ENCODE measurements at regions not wholly inside any gene's neighbourhood (a gene's known extent, or its start where the extent isn't known, plus 50 kb on each side); places are given as distances from the start of the nearest gene placed in this dataset.

DNA sequence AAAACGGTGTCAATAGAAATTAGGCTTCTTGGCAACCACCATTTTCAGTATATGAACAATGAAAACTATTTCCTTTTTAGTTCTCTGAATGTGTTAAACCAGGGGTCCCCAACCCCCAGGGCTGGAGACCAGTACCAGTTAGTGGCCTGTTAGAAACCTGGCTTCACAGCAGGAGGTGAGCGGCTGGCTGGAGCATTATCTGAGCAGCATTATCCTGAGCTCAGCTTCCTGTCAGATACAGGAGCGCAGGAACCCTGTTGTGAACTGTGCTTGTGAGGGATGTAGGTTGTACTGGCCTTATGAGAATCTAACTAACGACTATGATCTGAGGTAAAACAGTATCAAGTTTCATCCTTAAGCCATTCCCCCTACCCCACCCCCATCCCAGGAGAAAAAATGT lies 328.7 kb downstream of the ZBBX start:
- ATAC-seq: no peak
- no peaks in the 10 kb centered on the region for H3K36me3 ChIP-seq
- no peak overlapping the region for H3K27ac ChIP-seq
- no peak for DNase-seq
- no peak overlapping the region for H3K4me3 ChIP-seq
- intact Hi-C loops (cut with DNase I; ENCODE audit: low total_unique reads) (no loop called here), in situ Hi-C loops (cut with MboI; ENCODE audit: low sequenced_read_pairs in 4 of 4) (no loop called here)
- H3K27me3 ChIP-seq: no peaks in the 10 kb centered on the region
- no peak for TF ChIP-seq POLR2A (IDR thresholded peaks at IDR 0.05)
- TF ChIP-seq, protein P1, sequence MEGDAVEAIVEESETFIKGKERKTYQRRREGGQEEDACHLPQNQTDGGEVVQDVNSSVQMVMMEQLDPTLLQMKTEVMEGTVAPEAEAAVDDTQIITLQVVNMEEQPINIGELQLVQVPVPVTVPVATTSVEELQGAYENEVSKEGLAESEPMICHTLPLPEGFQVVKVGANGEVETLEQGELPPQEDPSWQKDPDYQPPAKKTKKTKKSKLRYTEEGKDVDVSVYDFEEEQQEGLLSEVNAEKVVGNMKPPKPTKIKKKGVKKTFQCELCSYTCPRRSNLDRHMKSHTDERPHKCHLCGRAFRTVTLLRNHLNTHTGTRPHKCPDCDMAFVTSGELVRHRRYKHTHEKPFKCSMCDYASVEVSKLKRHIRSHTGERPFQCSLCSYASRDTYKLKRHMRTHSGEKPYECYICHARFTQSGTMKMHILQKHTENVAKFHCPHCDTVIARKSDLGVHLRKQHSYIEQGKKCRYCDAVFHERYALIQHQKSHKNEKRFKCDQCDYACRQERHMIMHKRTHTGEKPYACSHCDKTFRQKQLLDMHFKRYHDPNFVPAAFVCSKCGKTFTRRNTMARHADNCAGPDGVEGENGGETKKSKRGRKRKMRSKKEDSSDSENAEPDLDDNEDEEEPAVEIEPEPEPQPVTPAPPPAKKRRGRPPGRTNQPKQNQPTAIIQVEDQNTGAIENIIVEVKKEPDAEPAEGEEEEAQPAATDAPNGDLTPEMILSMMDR (IDR thresholded peaks at IDR 0.05 in 4 of 5, conservative IDR thresholded peaks at IDR 0.05 in 1 of 5): no peak
- H3K9me3 ChIP-seq: no peaks in the 10 kb centered on the region
- no peaks in the 10 kb centered on the region for H3K4me1 ChIP-seq

DNA sequence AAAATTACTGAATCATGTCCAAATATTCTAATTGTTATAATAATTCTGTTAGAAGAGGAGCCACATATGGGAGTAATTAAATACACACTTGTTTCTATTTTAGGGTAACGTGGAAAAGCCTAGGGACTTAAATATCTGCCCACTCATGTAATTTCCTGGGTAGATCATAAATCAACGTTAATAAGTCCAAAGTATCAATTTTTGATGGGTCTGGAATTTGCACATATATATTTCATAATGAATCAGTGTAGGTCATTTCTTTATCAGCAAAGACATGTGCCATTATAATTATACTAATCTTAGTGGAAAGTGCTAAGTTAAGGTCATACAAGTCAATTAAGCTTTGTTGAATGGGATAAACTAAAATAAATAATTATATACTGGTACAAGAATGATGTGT lies 346.2 kb downstream of the ZBBX start:
- no peaks in the 10 kb centered on the region for H3K36me3 ChIP-seq
- H3K27ac ChIP-seq: no peak overlapping the region
- intact Hi-C loops (cut with DNase I; ENCODE audit: low total_unique reads) (no loop called here), in situ Hi-C loops (cut with MboI; ENCODE audit: low sequenced_read_pairs in 4 of 4) (no loop called here)
- ATAC-seq (no peak), DNase-seq (no peak)
- no peak overlapping the region for H3K4me3 ChIP-seq
- H3K4me1 ChIP-seq: no peaks in the 10 kb centered on the region
- no peaks in the 10 kb centered on the region for H3K27me3 ChIP-seq
- TF ChIP-seq, protein P1 (IDR thresholded peaks at IDR 0.05 in 4 of 5, conservative IDR thresholded peaks at IDR 0.05 in 1 of 5): no peak
- TF ChIP-seq POLR2A (IDR thresholded peaks at IDR 0.05): no peak
- H3K9me3 ChIP-seq: no peaks in the 10 kb centered on the region

DNA sequence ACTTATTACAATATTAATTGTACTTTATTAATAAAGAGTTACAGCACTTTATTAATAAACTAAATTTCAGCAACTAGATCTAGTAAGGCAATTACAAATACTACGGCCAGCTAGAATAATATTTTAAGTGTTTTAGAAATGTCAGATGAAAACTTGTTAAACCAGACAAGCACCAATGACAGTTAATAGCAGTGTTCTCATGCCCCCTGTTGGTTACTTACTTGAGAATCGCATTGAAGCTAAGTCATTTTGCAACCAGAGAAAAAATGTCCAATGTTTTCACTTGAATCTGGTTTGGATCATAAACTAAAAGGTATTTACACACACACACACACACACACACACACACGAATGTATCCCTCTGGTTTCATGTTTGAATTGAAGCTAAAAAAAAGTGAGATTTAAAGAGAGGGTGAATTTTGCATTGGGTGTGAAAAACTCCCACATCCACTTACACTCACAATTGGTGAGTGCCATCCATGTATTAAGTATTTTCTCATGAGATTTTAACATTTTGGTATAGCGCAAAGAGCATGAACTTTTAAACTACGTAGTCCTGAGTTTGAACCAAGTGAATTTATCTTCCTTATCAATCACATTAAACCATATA lies 347.7 kb downstream of the ZBBX start:
- Histone ChIP-seq H3K9me3 (no peaks in the 10 kb centered on the region), H3K27ac (no peak overlapping the region), H3K36me3 (no peaks in the 10 kb centered on the region), H3K4me3 (no peak overlapping the region), H3K4me1 (no peaks in the 10 kb centered on the region), H3K27me3 (no peaks in the 10 kb centered on the region)
- DNase-seq (no peak), ATAC-seq (no peak)
- in situ Hi-C loops (cut with MboI; ENCODE audit: low sequenced_read_pairs in 4 of 4) (no loop called here), intact Hi-C loops (cut with DNase I; ENCODE audit: low total_unique reads) (no loop called here)
- TF ChIP-seq POLR2A (IDR thresholded peaks at IDR 0.05): no peak
- TF ChIP-seq, protein P1 (IDR thresholded peaks at IDR 0.05 in 4 of 5, conservative IDR thresholded peaks at IDR 0.05 in 1 of 5): no peak

DNA sequence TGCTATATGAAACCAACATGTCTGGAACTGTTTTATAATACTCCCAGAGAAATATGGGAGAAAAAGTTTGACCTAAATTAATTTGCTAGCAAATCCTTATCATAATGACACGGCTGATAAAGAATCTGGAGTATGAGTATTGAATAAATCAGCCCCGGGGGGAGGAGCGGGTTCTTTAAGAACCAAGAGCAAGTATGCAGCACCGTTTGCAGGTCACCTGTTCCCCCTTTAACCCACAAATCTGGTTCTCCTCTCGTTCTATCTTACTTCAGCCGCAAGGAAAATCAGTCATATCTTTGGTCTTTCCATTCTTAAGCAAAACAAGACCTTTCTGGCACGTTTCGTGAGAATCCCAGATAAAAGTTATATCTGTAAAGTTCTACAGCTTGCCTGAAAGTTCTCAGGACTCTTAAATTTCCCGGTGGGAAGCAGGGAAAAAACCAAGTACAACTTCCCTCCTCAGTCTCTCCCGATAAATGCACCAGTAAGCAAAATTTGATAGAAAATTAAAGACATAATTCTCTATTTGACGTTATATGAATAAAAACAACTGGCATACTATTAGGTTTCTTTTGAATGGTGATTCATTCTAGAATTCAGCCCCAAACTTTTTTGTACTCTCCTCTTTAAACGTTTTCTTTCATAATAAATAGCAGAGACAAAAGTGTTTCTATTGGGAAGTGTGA lies 348.6 kb downstream of the ZBBX start:
- in situ Hi-C loops (cut with MboI; ENCODE audit: low sequenced_read_pairs in 4 of 4) (no loop called here), intact Hi-C loops (cut with DNase I; ENCODE audit: low total_unique reads) (no loop called here)
- no peaks in the 10 kb centered on the region for H3K27me3 ChIP-seq
- ATAC-seq: no peak
- H3K4me1 ChIP-seq: no peaks in the 10 kb centered on the region
- no peak for TF ChIP-seq POLR2A (IDR thresholded peaks at IDR 0.05)
- TF ChIP-seq, protein P1 (IDR thresholded peaks at IDR 0.05 in 4 of 5, conservative IDR thresholded peaks at IDR 0.05 in 1 of 5): no peak
- no peak overlapping the region for H3K27ac ChIP-seq
- no peaks in the 10 kb centered on the region for H3K9me3 ChIP-seq
- H3K4me3 ChIP-seq: no peak overlapping the region
- no peak for DNase-seq
- H3K36me3 ChIP-seq: no peaks in the 10 kb centered on the region

Measured in gastrocnemius medialis (tissue), 4 donors.